ENCODE measurements at regions not wholly inside any gene's neighbourhood (a gene's known extent, or its start where the extent isn't known, plus 50 kb on each side); places are given as distances from the start of the nearest gene placed in this dataset.

GRCh38 chr4:57866468-57867171, 756.4 kb upstream of the IGFBP7 start:
- TF ChIP-seq CTCF (IDR thresholded peaks at IDR 0.05; ENCODE audit: low read depth, low read length): no peak
- no peak overlapping the region for H3K4me3 ChIP-seq (ENCODE audit: low read depth, low read length)

GRCh38 chr4:57865264-57865663, 755.1 kb upstream of the IGFBP7 start:
- no peak overlapping the region for H3K4me3 ChIP-seq (ENCODE audit: low read depth, low read length)
- no peak for TF ChIP-seq CTCF (IDR thresholded peaks at IDR 0.05; ENCODE audit: low read depth, low read length)

GRCh38 chr4:57854748-57855147, 744.6 kb upstream of the IGFBP7 start:
- H3K4me3 ChIP-seq (ENCODE audit: low read depth, low read length): no peak overlapping the region
- no peak for TF ChIP-seq CTCF (IDR thresholded peaks at IDR 0.05; ENCODE audit: low read depth, low read length)

- TF ChIP-seq CTCF (IDR thresholded peaks at IDR 0.05; ENCODE audit: low read depth, low read length): no peak
- H3K4me3 ChIP-seq (ENCODE audit: low read depth, low read length): no peak overlapping the region
Measured at GRCh38 chr4:57850141-57850540, 740.0 kb upstream of the IGFBP7 start.

- H3K4me3 ChIP-seq (ENCODE audit: low read depth, low read length): no peak overlapping the region
- TF ChIP-seq CTCF (IDR thresholded peaks at IDR 0.05; ENCODE audit: low read depth, low read length): no peak
Measured at GRCh38 chr4:57832083-57832482, 721.9 kb upstream of the IGFBP7 start.

- TF ChIP-seq CTCF (IDR thresholded peaks at IDR 0.05; ENCODE audit: low read depth, low read length): no peak
- no peak overlapping the region for H3K4me3 ChIP-seq (ENCODE audit: low read depth, low read length)
Measured at GRCh38 chr4:57789666-57790065, 679.5 kb upstream of the IGFBP7 start.

GRCh38 chr4:57777876-57778275, 667.7 kb upstream of the IGFBP7 start:
- no peak for TF ChIP-seq CTCF (IDR thresholded peaks at IDR 0.05; ENCODE audit: low read depth, low read length)
- no peak overlapping the region for H3K4me3 ChIP-seq (ENCODE audit: low read depth, low read length)

Data from WI38 (cell line).